ENCODE measurements at regions not wholly inside any gene's neighbourhood (a gene's known extent, or its start where the extent isn't known, plus 50 kb on each side); places are given as distances from the start of the nearest gene placed in this dataset.
"Not testable (repeated sequence)": the region's sequence is repeated elsewhere in the genome, so short reads cannot be mapped to it uniquely, and the experiment has no call there.

- H3K27me3 Mint-ChIP-seq = no peaks in the 10 kb centered on the region
- no peak overlapping the region for H3K27ac Mint-ChIP-seq
- no peak overlapping the region for H3K4me3 Mint-ChIP-seq (ENCODE audit: low read depth)
- TF ChIP-seq, protein P1, sequence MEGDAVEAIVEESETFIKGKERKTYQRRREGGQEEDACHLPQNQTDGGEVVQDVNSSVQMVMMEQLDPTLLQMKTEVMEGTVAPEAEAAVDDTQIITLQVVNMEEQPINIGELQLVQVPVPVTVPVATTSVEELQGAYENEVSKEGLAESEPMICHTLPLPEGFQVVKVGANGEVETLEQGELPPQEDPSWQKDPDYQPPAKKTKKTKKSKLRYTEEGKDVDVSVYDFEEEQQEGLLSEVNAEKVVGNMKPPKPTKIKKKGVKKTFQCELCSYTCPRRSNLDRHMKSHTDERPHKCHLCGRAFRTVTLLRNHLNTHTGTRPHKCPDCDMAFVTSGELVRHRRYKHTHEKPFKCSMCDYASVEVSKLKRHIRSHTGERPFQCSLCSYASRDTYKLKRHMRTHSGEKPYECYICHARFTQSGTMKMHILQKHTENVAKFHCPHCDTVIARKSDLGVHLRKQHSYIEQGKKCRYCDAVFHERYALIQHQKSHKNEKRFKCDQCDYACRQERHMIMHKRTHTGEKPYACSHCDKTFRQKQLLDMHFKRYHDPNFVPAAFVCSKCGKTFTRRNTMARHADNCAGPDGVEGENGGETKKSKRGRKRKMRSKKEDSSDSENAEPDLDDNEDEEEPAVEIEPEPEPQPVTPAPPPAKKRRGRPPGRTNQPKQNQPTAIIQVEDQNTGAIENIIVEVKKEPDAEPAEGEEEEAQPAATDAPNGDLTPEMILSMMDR (IDR thresholded peaks at IDR 0.05; ENCODE audit: unreplicated experiment) = no peak
- no peaks in the 10 kb centered on the region for H3K9me3 Mint-ChIP-seq (ENCODE audit: low read depth)
- no peaks in the 10 kb centered on the region for H3K4me1 Mint-ChIP-seq (ENCODE audit: low read depth)
- DNase-seq (ENCODE audit: low spot score, unreplicated experiment) = no peak
- no peaks in the 10 kb centered on the region for H3K36me3 Mint-ChIP-seq (ENCODE audit: insufficient read depth)
Observed at GRCh38 chr12:86590296-86590695, 334.1 kb upstream of the MGAT4C start.

- H3K9me3 Mint-ChIP-seq (ENCODE audit: low read depth) = peaks cover 3% of the 10 kb centered on the region
- H3K36me3 Mint-ChIP-seq (ENCODE audit: insufficient read depth) = no peaks in the 10 kb centered on the region
- H3K4me1 Mint-ChIP-seq (ENCODE audit: low read depth) = no peaks in the 10 kb centered on the region
- H3K27ac Mint-ChIP-seq = no peak overlapping the region
- H3K4me3 Mint-ChIP-seq (ENCODE audit: low read depth) = no peak overlapping the region
- TF ChIP-seq, protein P1 (IDR thresholded peaks at IDR 0.05; ENCODE audit: unreplicated experiment) = no peak
- no peak for DNase-seq (ENCODE audit: low spot score, unreplicated experiment)
- H3K27me3 Mint-ChIP-seq = no peaks in the 10 kb centered on the region
Observed at GRCh38 chr12:86574143-86574542, 318.0 kb upstream of the MGAT4C start.

DNA sequence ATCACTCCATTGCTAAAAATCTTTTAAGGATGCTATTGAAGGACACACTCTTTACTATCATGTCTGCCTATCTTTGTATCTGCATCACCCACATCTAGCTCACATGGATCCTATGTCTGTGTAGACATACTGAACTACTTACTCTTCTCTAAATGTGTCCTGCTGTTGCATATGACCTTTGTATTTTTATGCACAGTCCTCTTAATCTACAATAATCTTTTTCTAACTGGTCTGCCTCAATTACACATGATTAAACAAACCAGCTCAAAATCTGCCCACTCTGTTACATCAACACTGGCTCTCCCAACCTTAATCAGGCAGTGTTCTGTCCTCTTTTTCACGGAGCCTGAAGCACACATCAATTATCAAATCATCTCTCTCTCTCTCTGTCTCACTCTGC lies 316.3 kb upstream of the MGAT4C start:
- no peak for DNase-seq (ENCODE audit: low spot score, unreplicated experiment)
- H3K4me1 Mint-ChIP-seq (ENCODE audit: low read depth) = no peaks in the 10 kb centered on the region
- no peaks in the 10 kb centered on the region for H3K36me3 Mint-ChIP-seq (ENCODE audit: insufficient read depth)
- H3K27me3 Mint-ChIP-seq = no peaks in the 10 kb centered on the region
- no peak overlapping the region for H3K4me3 Mint-ChIP-seq (ENCODE audit: low read depth)
- TF ChIP-seq, protein P1 (IDR thresholded peaks at IDR 0.05; ENCODE audit: unreplicated experiment) = no peak
- H3K9me3 Mint-ChIP-seq (ENCODE audit: low read depth) = peaks cover 9% of the 10 kb centered on the region
- H3K27ac Mint-ChIP-seq = no peak overlapping the region

DNA sequence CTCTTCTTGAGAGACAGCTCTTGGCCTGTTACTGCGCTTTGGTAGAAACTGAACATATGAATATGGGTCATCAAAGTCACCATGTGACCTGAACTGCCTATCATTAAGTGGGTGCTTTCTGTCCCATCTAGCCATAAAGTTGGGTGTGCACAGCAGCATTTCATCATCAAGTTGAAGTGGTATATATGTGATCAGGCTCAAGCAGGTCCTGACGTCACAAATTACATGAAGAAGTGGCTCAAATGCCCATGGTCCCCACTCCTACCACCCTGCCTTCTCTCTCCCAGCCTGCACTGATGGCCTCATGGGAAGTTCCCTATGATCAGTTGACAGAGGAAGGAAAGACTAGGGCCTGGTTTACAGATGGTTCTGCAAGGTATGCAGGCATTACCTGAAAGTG lies 308.8 kb upstream of the MGAT4C start:
- Mint-ChIP-seq H3K4me1 (ENCODE audit: low read depth) (no peaks in the 10 kb centered on the region), H3K27ac (no peak overlapping the region), H3K4me3 (ENCODE audit: low read depth) (no peak overlapping the region), H3K9me3 (ENCODE audit: low read depth) (peaks cover 19% of the 10 kb centered on the region), H3K27me3 (no peaks in the 10 kb centered on the region), H3K36me3 (ENCODE audit: insufficient read depth) (no peaks in the 10 kb centered on the region)
- TF ChIP-seq, protein P1 (IDR thresholded peaks at IDR 0.05; ENCODE audit: unreplicated experiment) = no peak
- no peak for DNase-seq (ENCODE audit: low spot score, unreplicated experiment)

DNA sequence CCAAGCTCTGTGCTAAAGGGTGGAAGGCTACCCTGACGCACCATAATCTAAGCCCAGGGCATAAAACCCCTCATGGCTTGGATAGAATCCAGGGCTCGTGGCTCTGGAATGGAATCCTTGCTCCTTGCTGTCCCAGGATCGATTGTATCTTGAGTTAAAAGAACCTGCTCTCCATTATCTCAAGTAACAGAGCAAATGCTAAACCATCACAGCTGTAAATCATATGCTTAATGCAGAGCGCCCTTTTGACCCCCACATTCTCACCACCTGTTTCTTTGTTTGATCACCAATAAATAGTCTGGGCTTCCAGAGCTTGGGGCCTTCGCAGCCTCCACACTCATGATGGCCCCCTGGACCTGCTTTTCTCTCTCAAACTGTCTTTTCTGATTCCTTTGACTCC lies 299.3 kb upstream of the MGAT4C start:
- H3K4me1 Mint-ChIP-seq (ENCODE audit: low read depth); H3K27me3 Mint-ChIP-seq; H3K36me3 Mint-ChIP-seq (ENCODE audit: insufficient read depth); H3K4me3 Mint-ChIP-seq (ENCODE audit: low read depth); DNase-seq (ENCODE audit: low spot score, unreplicated experiment): not testable (repeated sequence)
- peak overlapping the region; percentile 43 for H3K27ac Mint-ChIP-seq
- peaks cover 11% of the 10 kb centered on the region for H3K9me3 Mint-ChIP-seq (ENCODE audit: low read depth)

DNA sequence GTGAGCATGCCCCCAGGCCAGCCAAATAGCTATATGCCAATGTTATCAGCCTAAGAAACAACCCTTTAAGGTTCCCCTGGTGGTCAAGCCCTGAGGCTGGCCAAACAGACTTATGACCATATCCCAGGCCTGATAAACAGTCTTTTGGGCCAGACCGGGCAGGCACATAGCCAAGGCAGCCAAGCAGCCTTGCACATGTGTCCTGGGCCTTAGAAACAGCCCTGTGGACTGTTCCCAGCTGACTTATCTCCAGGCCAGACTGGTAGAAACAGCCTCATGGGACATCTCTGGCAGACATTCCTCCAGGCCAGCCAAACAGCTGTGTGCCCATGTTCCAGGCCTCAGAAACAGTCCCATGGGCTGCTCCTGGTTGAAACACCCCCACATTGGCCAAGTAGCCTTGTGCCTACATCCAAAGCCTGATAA lies 295.0 kb upstream of the MGAT4C start:
- Mint-ChIP-seq H3K27ac (no peak overlapping the region), H3K36me3 (ENCODE audit: insufficient read depth) (no peaks in the 10 kb centered on the region), H3K27me3 (no peaks in the 10 kb centered on the region), H3K9me3 (ENCODE audit: low read depth) (no peaks in the 10 kb centered on the region), H3K4me1 (ENCODE audit: low read depth) (peaks cover 5% of the 10 kb centered on the region), H3K4me3 (ENCODE audit: low read depth) (no peak overlapping the region)
- no peak for DNase-seq (ENCODE audit: low spot score, unreplicated experiment)
- TF ChIP-seq, protein P1 (IDR thresholded peaks at IDR 0.05; ENCODE audit: unreplicated experiment) = no peak
